Peyer's patch (tissue), 4 donors: ENCODE measurements at regions not wholly inside any gene's neighbourhood (a gene's known extent, or its start where the extent isn't known, plus 50 kb on each side); places are given as distances from the start of the nearest gene placed in this dataset.

ENCODE experiments used
- DNase-seq, 3 donors: peaks; one replicate each; pipeline ENCODE4 v3.0.0-alpha.2; 2017 to 2019
- H3K27ac ChIP-seq, 4 donors: fragments of 200-600 bp; sonication (generic); one replicate each; pipeline ENCODE4 v1.5.1; 2016 to 2019
- H3K27me3 ChIP-seq, 2 donors: fragments of 200-600 bp; sonication (generic); one replicate each; pipeline ENCODE4 v1.5.1; 2019
- H3K36me3 ChIP-seq, 3 donors: fragments of 200-600 bp; sonication (generic); one replicate each; pipeline ENCODE4 v1.5.1; 2016 to 2019
- H3K4me1 ChIP-seq, 4 donors: fragments of 200-600 bp; sonication (generic); one replicate each; pipeline ENCODE4 v1.5.1; 2016 to 2019
- H3K4me3 ChIP-seq, 4 donors: fragments of 200-600 bp; sonication (generic); 1 replicate in 3 of 4; 2 replicates in 1 of 4; pipeline ENCODE4 v1.5.1; 2016 to 2019; ENCODE audit warnings: mild to moderate bottlenecking in 1 of 4
- H3K9me3 ChIP-seq, 4 donors: fragments of 200-600 bp; sonication (generic); one replicate each; pipeline ENCODE4 v1.5.1; 2016 to 2019; ENCODE audit warnings: mild to moderate bottlenecking in 1 of 4
- CTCF ChIP-seq, 6 experiments: fragments of 450-650 bp in 4 of 6; fragments of 200-600 bp in 2 of 6; sonication (generic) in 1 of 6; IDR thresholded peaks; one replicate each; pipeline ENCODE4 v1.5.1; 2017 to 2019; ENCODE audit warnings: antibody characterized with exemption in 6 of 6, mild to moderate bottlenecking in 3 of 6, moderate library complexity in 1 of 6
- POLR2A ChIP-seq, 2 donors: fragments of 450-650 bp; IDR thresholded peaks; one replicate each; pipeline ENCODE4 v1.5.1; 2017; ENCODE audit warnings: antibody characterized with exemption in 2 of 2, mild to moderate bottlenecking in 2 of 2, moderate library complexity in 2 of 2

- H3K4me3 ChIP-seq: no peak overlapping the region
- no peak for TF ChIP-seq POLR2A (IDR thresholded peaks at IDR 0.05)
- TF ChIP-seq CTCF (IDR thresholded peaks at IDR 0.05): no peak
- H3K27me3 ChIP-seq: no peaks in the 10 kb centered on the region
- H3K9me3 ChIP-seq: no peaks in the 10 kb centered on the region
- H3K27ac ChIP-seq: no peak overlapping the region
- no peak for DNase-seq
- no peaks in the 10 kb centered on the region for H3K36me3 ChIP-seq
- no peaks in the 10 kb centered on the region for H3K4me1 ChIP-seq
Measured at GRCh38 chr18:24979235-24979634, 372.7 kb downstream of the ZNF521 start.

- TF ChIP-seq CTCF (IDR thresholded peaks at IDR 0.05) (no peak), POLR2A (IDR thresholded peaks at IDR 0.05) (no peak)
Measured at GRCh38 chr18:24982831-24983230, 369.1 kb downstream of the ZNF521 start.

GRCh38 chr18:24983566-24984139 is 368.3 kb downstream of the ZNF521 start:
- Histone ChIP-seq H3K4me1 (no peaks in the 10 kb centered on the region), H3K36me3 (no peaks in the 10 kb centered on the region), H3K9me3 (no peaks in the 10 kb centered on the region), H3K4me3 (no peak overlapping the region), H3K27ac (no peak overlapping the region), H3K27me3 (no peaks in the 10 kb centered on the region)
- no peak for DNase-seq
- TF ChIP-seq CTCF (IDR thresholded peaks at IDR 0.05) (no peak), POLR2A (IDR thresholded peaks at IDR 0.05) (no peak)

More at GRCh38 chr18:24982831-24983230, 369.1 kb downstream of the ZNF521 start:
- H3K4me3 ChIP-seq: no peak overlapping the region
- no peak for DNase-seq
- H3K36me3 ChIP-seq: no peaks in the 10 kb centered on the region
- H3K27me3 ChIP-seq: no peaks in the 10 kb centered on the region
- H3K27ac ChIP-seq: no peak overlapping the region
- no peaks in the 10 kb centered on the region for H3K9me3 ChIP-seq
- no peaks in the 10 kb centered on the region for H3K4me1 ChIP-seq

GRCh38 chr18:24985586-24985985 is 366.4 kb downstream of the ZNF521 start:
- no peak overlapping the region for H3K4me3 ChIP-seq
- no peaks in the 10 kb centered on the region for H3K27me3 ChIP-seq
- DNase-seq: no peak
- H3K4me1 ChIP-seq: no peaks in the 10 kb centered on the region
- no peaks in the 10 kb centered on the region for H3K9me3 ChIP-seq
- TF ChIP-seq CTCF (IDR thresholded peaks at IDR 0.05) (no peak), POLR2A (IDR thresholded peaks at IDR 0.05) (no peak)
- no peaks in the 10 kb centered on the region for H3K36me3 ChIP-seq
- no peak overlapping the region for H3K27ac ChIP-seq

GRCh38 chr18:24986666-24987302 is 365.2 kb downstream of the ZNF521 start:
- no peak overlapping the region for H3K27ac ChIP-seq
- H3K9me3 ChIP-seq: no peaks in the 10 kb centered on the region
- no peaks in the 10 kb centered on the region for H3K27me3 ChIP-seq
- no peaks in the 10 kb centered on the region for H3K4me1 ChIP-seq
- no peaks in the 10 kb centered on the region for H3K36me3 ChIP-seq
- no peak for DNase-seq
- TF ChIP-seq CTCF (IDR thresholded peaks at IDR 0.05): no peak
- TF ChIP-seq POLR2A (IDR thresholded peaks at IDR 0.05): no peak
- no peak overlapping the region for H3K4me3 ChIP-seq
